ENCODE measurements at regions not wholly inside any gene's neighbourhood (a gene's known extent, or its start where the extent isn't known, plus 50 kb on each side); places are given as distances from the start of the nearest gene placed in this dataset.

DNA sequence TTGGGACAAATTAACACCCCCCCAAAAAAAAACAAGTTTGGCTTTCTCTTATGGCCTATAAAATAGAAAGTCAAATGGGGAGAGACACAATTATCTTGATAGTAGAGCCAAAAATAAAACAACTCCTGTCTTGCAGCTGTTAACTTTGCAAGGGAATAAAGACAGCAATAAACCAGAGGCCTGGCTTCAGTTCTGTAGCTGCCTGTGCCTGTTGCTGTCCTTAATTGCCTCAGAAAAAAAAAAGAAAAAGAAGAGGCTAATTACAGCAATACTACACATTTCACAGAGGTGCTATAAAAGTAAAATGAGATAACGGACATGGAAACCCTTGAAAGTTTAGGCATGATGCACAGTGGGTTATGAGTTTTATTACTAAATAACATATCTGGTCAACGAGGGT, 170.7 kb upstream of the IRX1 start:
- no peaks in the 10 kb centered on the region for H3K36me3 ChIP-seq
- H3K27me3 ChIP-seq (replicated peaks; ENCODE audit: insufficient read depth): no peaks in the 10 kb centered on the region
- ATAC-seq (ENCODE audit: insufficient number of reproducible peaks, low FRiP score, low read depth): no peak
- H3K27ac ChIP-seq: no peak overlapping the region
- no peaks in the 10 kb centered on the region for H3K4me1 ChIP-seq (ENCODE audit: control insufficient read depth in 1 of 2, low read depth in 2 of 2)
- H3K4me3 ChIP-seq: no peak overlapping the region
- no peaks in the 10 kb centered on the region for H3K9me3 ChIP-seq
- TF ChIP-seq, protein P1, sequence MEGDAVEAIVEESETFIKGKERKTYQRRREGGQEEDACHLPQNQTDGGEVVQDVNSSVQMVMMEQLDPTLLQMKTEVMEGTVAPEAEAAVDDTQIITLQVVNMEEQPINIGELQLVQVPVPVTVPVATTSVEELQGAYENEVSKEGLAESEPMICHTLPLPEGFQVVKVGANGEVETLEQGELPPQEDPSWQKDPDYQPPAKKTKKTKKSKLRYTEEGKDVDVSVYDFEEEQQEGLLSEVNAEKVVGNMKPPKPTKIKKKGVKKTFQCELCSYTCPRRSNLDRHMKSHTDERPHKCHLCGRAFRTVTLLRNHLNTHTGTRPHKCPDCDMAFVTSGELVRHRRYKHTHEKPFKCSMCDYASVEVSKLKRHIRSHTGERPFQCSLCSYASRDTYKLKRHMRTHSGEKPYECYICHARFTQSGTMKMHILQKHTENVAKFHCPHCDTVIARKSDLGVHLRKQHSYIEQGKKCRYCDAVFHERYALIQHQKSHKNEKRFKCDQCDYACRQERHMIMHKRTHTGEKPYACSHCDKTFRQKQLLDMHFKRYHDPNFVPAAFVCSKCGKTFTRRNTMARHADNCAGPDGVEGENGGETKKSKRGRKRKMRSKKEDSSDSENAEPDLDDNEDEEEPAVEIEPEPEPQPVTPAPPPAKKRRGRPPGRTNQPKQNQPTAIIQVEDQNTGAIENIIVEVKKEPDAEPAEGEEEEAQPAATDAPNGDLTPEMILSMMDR (IDR thresholded peaks at IDR 0.05): no peak
- no peak for DNase-seq (ENCODE audit: low spot score)

- no peak overlapping the region for H3K4me3 ChIP-seq
- ATAC-seq (ENCODE audit: insufficient number of reproducible peaks, low FRiP score, low read depth): no peak
- TF ChIP-seq, protein P1 (IDR thresholded peaks at IDR 0.05): no peak
- no peaks in the 10 kb centered on the region for H3K9me3 ChIP-seq
- no peaks in the 10 kb centered on the region for H3K4me1 ChIP-seq (ENCODE audit: control insufficient read depth in 1 of 2, low read depth in 2 of 2)
- H3K27ac ChIP-seq: no peak overlapping the region
- no peaks in the 10 kb centered on the region for H3K27me3 ChIP-seq (replicated peaks; ENCODE audit: insufficient read depth)
- H3K36me3 ChIP-seq: no peaks in the 10 kb centered on the region
- DNase-seq (ENCODE audit: low spot score): no peak
Observed at GRCh38 chr5:3417376-3417943, 178.2 kb upstream of the IRX1 start.

- H3K9me3 ChIP-seq: no peaks in the 10 kb centered on the region
- no peak overlapping the region for H3K4me3 ChIP-seq
- no peaks in the 10 kb centered on the region for H3K4me1 ChIP-seq (ENCODE audit: control insufficient read depth in 1 of 2, low read depth in 2 of 2)
- ATAC-seq (ENCODE audit: insufficient number of reproducible peaks, low FRiP score, low read depth) (no peak), DNase-seq (ENCODE audit: low spot score) (no peak)
- no peaks in the 10 kb centered on the region for H3K36me3 ChIP-seq
- TF ChIP-seq, protein P1 (IDR thresholded peaks at IDR 0.05): no peak
- no peaks in the 10 kb centered on the region for H3K27me3 ChIP-seq (replicated peaks; ENCODE audit: insufficient read depth)
- no peak overlapping the region for H3K27ac ChIP-seq
Observed at GRCh38 chr5:3414371-3414770, 181.3 kb upstream of the IRX1 start.

DNA sequence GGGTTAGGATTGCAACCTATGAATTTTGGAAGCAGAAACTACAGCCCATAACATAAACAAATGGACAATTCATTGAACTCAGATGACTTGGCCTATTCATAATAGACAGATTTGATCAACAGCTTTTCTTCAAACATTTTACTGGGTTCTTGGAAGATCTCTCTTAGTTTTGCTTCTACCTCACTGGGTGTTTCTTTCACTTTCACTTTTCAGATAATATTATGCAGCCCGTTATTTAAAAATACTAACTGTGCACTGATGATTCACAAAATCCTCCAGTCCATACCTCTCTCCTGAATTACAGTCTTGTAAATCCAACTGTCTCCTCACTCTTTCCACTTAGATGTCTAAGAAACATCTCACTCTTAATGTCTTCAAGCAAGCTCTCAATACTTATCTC, 183.5 kb upstream of the IRX1 start:
- no peaks in the 10 kb centered on the region for H3K27me3 ChIP-seq (replicated peaks; ENCODE audit: insufficient read depth)
- no peak for DNase-seq (ENCODE audit: low spot score)
- no peaks in the 10 kb centered on the region for H3K4me1 ChIP-seq (ENCODE audit: control insufficient read depth in 1 of 2, low read depth in 2 of 2)
- no peaks in the 10 kb centered on the region for H3K36me3 ChIP-seq
- TF ChIP-seq, protein P1 (IDR thresholded peaks at IDR 0.05): no peak
- no peak overlapping the region for H3K4me3 ChIP-seq
- no peak overlapping the region for H3K27ac ChIP-seq
- H3K9me3 ChIP-seq: no peaks in the 10 kb centered on the region
- no peak for ATAC-seq (ENCODE audit: insufficient number of reproducible peaks, low FRiP score, low read depth)

DNA sequence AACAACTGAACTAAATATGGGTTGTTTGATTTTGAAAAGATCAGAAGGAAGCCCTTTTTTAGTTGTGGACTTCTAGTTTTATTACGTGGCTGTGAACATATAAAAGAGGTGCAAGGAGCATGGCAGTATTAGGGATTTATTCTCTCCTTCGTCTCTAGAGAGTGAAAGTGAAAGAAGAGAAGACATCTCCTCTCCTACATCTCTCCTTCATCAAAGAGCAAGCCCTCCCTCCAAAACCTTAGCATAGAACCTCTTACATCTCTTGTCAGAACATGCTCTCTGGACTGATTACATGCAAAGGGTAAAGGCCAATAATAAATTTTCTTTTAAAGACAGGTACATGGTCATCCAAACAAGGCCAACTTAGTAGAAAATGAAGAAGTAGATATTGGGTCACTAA, 184.3 kb upstream of the IRX1 start:
- Histone ChIP-seq H3K27ac (no peak overlapping the region), H3K4me3 (no peak overlapping the region), H3K9me3 (no peaks in the 10 kb centered on the region), H3K27me3 (replicated peaks; ENCODE audit: insufficient read depth) (no peaks in the 10 kb centered on the region), H3K36me3 (no peaks in the 10 kb centered on the region), H3K4me1 (ENCODE audit: control insufficient read depth in 1 of 2, low read depth in 2 of 2) (no peaks in the 10 kb centered on the region)
- DNase-seq (ENCODE audit: low spot score): no peak
- TF ChIP-seq, protein P1 (IDR thresholded peaks at IDR 0.05): no peak
- no peak for ATAC-seq (ENCODE audit: insufficient number of reproducible peaks, low FRiP score, low read depth)
